ENCODE measurements at regions not wholly inside any gene's neighbourhood (a gene's known extent, or its start where the extent isn't known, plus 50 kb on each side); places are given as distances from the start of the nearest gene placed in this dataset.

- H3K4me1 ChIP-seq (ENCODE audit: insufficient read depth), result no peaks in the 10 kb centered on the region
- no peaks in the 10 kb centered on the region for H3K9me3 ChIP-seq (ENCODE audit: low read depth)
- no peak for DNase-seq
- no peaks in the 10 kb centered on the region for H3K36me3 ChIP-seq (ENCODE audit: low read depth)
- TF ChIP-seq EZH2 (IDR thresholded peaks at IDR 0.05; ENCODE audit: insufficient read depth, poor library complexity, severe bottlenecking) (no peak), EZH2phosphoT487 (IDR thresholded peaks at IDR 0.05; ENCODE audit: insufficient read depth, low read depth) (no peak)
- no peak overlapping the region for H3K4me2 ChIP-seq (ENCODE audit: unreplicated experiment)
- no peaks in the 10 kb centered on the region for H3K79me2 ChIP-seq (ENCODE audit: insufficient read depth)
- no peaks in the 10 kb centered on the region; the same call in 1 of the 2 replicates for H3K9me2 ChIP-seq (ENCODE audit: insufficient read depth)
- H3K9ac ChIP-seq, result no peak overlapping the region
- H3K27me3 ChIP-seq (replicated peaks; ENCODE audit: insufficient read depth), result no peaks in the 10 kb centered on the region
- H3K27ac ChIP-seq, result no peak overlapping the region
- no peak overlapping the region for H2AFZ ChIP-seq
- H3K4me3 ChIP-seq, result no peak overlapping the region
- WGBS, 2 experiments (ENCODE audit: low coverage in 1 of 2, low lambda C conversion rate in 2 of 2, missing lambda C conversion rate in 2 of 2), result 0 to 4% methylated on average over 2 of the region's 2 CpGs
- H4K20me1 ChIP-seq (ENCODE audit: insufficient read depth), result no peaks in the 10 kb centered on the region
- H3F3A ChIP-seq (ENCODE audit: insufficient read depth), result no peaks in the 10 kb centered on the region
- in situ Hi-C loops (cut with MboI), result no loop called here
Observed at GRCh38 chr2:104163611-104164130, 690.2 kb upstream of the POU3F3 start.

- no peaks in the 10 kb centered on the region for H3F3A ChIP-seq (ENCODE audit: insufficient read depth)
- H3K9ac ChIP-seq, result no peak overlapping the region
- no peak overlapping the region for H2AFZ ChIP-seq
- no peaks in the 10 kb centered on the region for H3K36me3 ChIP-seq (ENCODE audit: low read depth)
- no peak overlapping the region for H3K4me2 ChIP-seq (ENCODE audit: unreplicated experiment)
- H4K20me1 ChIP-seq (ENCODE audit: insufficient read depth), result no peaks in the 10 kb centered on the region
- H3K9me3 ChIP-seq (ENCODE audit: low read depth), result no peaks in the 10 kb centered on the region
- H3K79me2 ChIP-seq (ENCODE audit: insufficient read depth), result no peaks in the 10 kb centered on the region
- H3K27ac ChIP-seq, result no peak overlapping the region
- no peaks in the 10 kb centered on the region for H3K27me3 ChIP-seq (replicated peaks; ENCODE audit: insufficient read depth)
- H3K9me2 ChIP-seq (ENCODE audit: insufficient read depth), result no peaks in the 10 kb centered on the region; the same call in 1 of the 2 replicates
- TF ChIP-seq EZH2phosphoT487 (IDR thresholded peaks at IDR 0.05; ENCODE audit: insufficient read depth, low read depth) (no peak), EZH2 (IDR thresholded peaks at IDR 0.05; ENCODE audit: insufficient read depth, poor library complexity, severe bottlenecking) (no peak)
- in situ Hi-C loops (cut with MboI), result no loop called here
- no peak for DNase-seq
- 48 to 56% methylated on average over 7 of the region's 7 CpGs for WGBS, 2 experiments (ENCODE audit: low coverage in 1 of 2, low lambda C conversion rate in 2 of 2, missing lambda C conversion rate in 2 of 2)
- H3K4me1 ChIP-seq (ENCODE audit: insufficient read depth), result no peaks in the 10 kb centered on the region
- H3K4me3 ChIP-seq, result no peak overlapping the region
Observed at GRCh38 chr2:104164721-104165252, 689.1 kb upstream of the POU3F3 start.

GRCh38 chr2:104177179-104177578 lies 676.7 kb upstream of the POU3F3 start:
- Histone ChIP-seq H3K36me3 (ENCODE audit: low read depth) (no peaks in the 10 kb centered on the region), H2AFZ (no peak overlapping the region), H3K4me2 (ENCODE audit: unreplicated experiment) (no peak overlapping the region), H3K27ac (no peak overlapping the region), H4K20me1 (ENCODE audit: insufficient read depth) (no peaks in the 10 kb centered on the region), H3K4me3 (no peak overlapping the region), H3K9me2 (ENCODE audit: insufficient read depth) (no peaks in the 10 kb centered on the region), H3K4me1 (ENCODE audit: insufficient read depth) (no peaks in the 10 kb centered on the region), H3K9me3 (ENCODE audit: low read depth) (peaks cover 3% of the 10 kb centered on the region), H3F3A (ENCODE audit: insufficient read depth) (no peaks in the 10 kb centered on the region), H3K27me3 (replicated peaks; ENCODE audit: insufficient read depth) (no peaks in the 10 kb centered on the region), H3K79me2 (ENCODE audit: insufficient read depth) (no peaks in the 10 kb centered on the region), H3K9ac (no peak overlapping the region)
- in situ Hi-C loops (cut with MboI), result no loop called here
- DNase-seq, result no peak
- TF ChIP-seq EZH2phosphoT487 (IDR thresholded peaks at IDR 0.05; ENCODE audit: insufficient read depth, low read depth), result no peak
- TF ChIP-seq EZH2 (IDR thresholded peaks at IDR 0.05; ENCODE audit: insufficient read depth, poor library complexity, severe bottlenecking), result no peak
- WGBS, 2 experiments (ENCODE audit: low coverage in 1 of 2, low lambda C conversion rate in 2 of 2, missing lambda C conversion rate in 2 of 2), result 27 to 30% methylated on average over 1 of the region's 1 CpG

- no peak for DNase-seq
- Histone ChIP-seq H3K9me2 (ENCODE audit: insufficient read depth) (no peaks in the 10 kb centered on the region), H3K79me2 (ENCODE audit: insufficient read depth) (no peaks in the 10 kb centered on the region), H4K20me1 (ENCODE audit: insufficient read depth) (no peaks in the 10 kb centered on the region), H3K27me3 (replicated peaks; ENCODE audit: insufficient read depth) (no peaks in the 10 kb centered on the region), H3K9me3 (ENCODE audit: low read depth) (peaks cover 3% of the 10 kb centered on the region), H3K27ac (no peak overlapping the region), H3K36me3 (ENCODE audit: low read depth) (no peaks in the 10 kb centered on the region), H3K9ac (no peak overlapping the region), H3K4me3 (no peak overlapping the region), H3K4me1 (ENCODE audit: insufficient read depth) (no peaks in the 10 kb centered on the region), H2AFZ (no peak overlapping the region), H3F3A (ENCODE audit: insufficient read depth) (no peaks in the 10 kb centered on the region), H3K4me2 (ENCODE audit: unreplicated experiment) (no peak overlapping the region)
- in situ Hi-C loops (cut with MboI), result no loop called here
- TF ChIP-seq EZH2phosphoT487 (IDR thresholded peaks at IDR 0.05; ENCODE audit: insufficient read depth, low read depth), result no peak
- WGBS, 2 experiments (ENCODE audit: low coverage in 1 of 2, low lambda C conversion rate in 2 of 2, missing lambda C conversion rate in 2 of 2), result 39 to 42% methylated on average over 1 of the region's 1 CpG
Observed at GRCh38 chr2:104179644-104180043, 674.3 kb upstream of the POU3F3 start.

Measured in GM23248 (cell line).